ENCODE measurements at regions not wholly inside any gene's neighbourhood (a gene's known extent, or its start where the extent isn't known, plus 50 kb on each side); places are given as distances from the start of the nearest gene placed in this dataset.

DNA sequence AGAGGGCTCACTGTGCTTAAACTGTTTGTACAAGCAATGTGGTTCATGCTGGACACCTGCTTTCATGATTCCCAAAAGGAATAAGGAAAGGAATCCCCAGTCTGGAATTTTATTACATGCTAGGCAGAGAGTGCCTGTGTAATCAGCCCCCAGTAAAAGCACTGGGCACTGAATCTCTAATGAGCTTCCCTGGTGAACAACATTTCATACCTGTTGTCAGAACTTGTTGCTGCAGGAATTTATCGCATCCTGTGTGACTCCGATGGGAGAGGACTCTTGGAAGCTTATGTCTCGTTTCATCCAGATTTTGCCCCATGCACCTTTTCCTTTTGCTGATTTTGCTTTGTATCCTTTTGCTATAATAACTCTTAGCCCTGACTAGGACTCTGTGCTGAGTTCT, 190.2 kb upstream of the HMGA2 start:
- DNase-seq (ENCODE audit: low read depth, low spot score): no peak
- in situ Hi-C loops (cut with HindIII; ENCODE audit: low pct_unique_long_range_greater_than_20kb, low sequenced_read_pairs): no loop called here

DNA sequence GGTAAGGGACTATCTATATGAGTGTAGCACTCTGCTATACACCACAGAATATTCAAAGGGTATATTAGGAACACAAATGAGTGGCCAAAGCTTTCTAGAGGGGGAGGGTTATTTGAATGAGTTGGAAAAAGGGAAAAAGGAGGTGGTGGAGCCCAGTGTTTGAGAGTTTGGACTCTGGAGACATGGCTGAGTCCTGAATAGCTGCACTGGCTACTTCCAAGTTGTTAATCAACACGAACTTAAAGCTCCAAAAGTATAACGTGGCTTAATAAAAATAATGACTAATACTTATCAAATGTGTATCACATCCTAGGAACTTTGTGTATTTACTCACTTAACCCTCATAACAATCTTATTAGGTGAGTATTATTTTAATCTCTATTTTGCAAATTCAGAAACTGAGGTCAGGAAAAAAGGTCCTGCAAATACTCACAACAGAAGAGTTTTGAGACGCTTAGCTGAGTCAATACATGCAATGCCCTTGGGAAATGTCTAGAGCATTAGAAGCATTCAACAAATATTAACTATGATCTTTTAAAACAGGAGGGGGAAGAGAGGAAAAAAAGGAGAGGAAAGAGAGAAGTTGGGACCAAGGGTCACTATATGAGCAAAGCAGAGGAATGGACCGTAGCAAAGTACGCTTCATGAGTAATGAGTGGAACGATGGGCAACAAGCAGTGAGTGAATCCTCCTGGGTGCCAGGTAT, 189.5 kb upstream of the HMGA2 start:
- in situ Hi-C loops (cut with HindIII; ENCODE audit: low pct_unique_long_range_greater_than_20kb, low sequenced_read_pairs): no loop called here
- DNase-seq (ENCODE audit: low read depth, low spot score): no peak

DNA sequence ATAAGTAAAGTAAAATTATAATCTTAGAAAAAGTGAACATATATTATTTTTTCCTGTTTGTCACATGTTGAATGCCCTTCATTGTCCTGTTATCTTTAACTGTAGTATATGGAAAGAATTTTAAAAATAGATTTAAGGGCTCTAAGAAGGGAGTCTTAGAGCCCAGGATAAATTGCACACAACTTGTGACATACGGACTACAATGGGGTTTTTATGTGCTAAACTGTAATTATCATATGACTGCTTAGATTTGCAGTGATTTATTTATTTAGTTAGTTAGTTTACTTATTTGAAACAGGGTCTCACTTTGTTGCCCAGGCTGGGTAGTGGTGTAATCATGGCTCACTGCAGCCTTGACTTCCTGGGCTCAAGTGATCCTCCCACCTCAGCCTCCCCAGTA, 187.8 kb upstream of the HMGA2 start:
- in situ Hi-C loops (cut with HindIII; ENCODE audit: low pct_unique_long_range_greater_than_20kb, low sequenced_read_pairs): no loop called here
- peak; percentile 72 for DNase-seq (ENCODE audit: low read depth, low spot score)

DNA sequence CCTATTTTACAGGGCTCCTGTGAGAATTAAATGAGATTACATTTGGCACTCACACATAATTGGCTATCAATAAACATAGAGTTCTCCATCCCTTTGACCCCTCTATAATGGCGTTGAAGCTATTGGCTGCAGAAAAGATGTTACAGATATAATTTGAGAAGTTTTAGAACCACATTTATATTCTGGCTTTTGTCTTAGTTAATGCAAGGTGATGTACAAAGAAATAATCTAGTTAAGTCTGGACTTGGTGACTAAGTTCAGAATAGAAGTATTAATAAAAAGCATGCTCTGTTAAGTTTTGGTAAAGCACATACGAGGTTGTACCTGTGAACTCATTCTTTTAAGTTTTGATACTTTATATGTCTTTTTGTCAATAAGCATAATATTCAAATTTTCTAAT, 187.1 kb upstream of the HMGA2 start:
- in situ Hi-C loops (cut with HindIII; ENCODE audit: low pct_unique_long_range_greater_than_20kb, low sequenced_read_pairs): no loop called here

DNA sequence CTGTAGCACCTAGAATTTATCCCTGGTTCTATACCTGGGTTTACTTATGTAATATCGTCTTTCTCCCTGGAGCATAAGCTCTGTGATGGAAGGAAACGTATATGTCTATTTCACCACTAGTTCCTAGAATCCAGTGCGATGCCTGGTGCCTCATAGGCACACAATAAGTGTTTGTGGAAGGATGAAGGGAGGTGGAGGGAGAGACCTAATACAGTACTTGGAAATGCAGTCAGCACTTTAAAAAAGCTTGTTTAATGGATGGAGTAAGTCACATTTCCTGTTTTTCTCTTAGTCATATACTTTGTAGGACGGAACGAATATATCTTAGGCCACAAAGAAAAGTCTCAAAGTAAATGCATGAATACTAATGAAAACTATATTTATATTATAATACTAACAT, 186.5 kb upstream of the HMGA2 start:
- in situ Hi-C loops (cut with HindIII; ENCODE audit: low pct_unique_long_range_greater_than_20kb, low sequenced_read_pairs): no loop called here
- DNase-seq (ENCODE audit: low read depth, low spot score): no peak

More for the DNA sequence above, 187.1 kb upstream of the HMGA2 start:
- no peak for DNase-seq (ENCODE audit: low read depth, low spot score)

DNA sequence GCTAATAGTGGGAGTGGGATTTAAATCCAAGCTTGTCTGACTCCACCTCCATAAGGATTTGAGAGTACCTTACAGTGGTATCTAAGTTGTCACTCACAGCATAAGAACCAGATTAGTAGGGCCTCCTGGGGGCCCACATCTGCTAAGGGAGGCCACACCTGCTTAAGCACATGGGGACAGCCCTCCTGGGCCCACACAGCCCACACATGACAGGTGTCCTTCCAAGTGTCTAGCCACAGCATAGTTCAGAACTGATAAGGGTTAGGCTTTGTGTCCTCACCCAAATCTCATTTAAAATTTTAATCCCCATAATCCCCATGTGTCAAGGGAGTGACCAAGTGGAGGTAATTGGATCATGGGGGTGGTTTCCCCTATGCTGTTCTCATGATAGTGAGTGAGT, 186.0 kb upstream of the HMGA2 start:
- in situ Hi-C loops (cut with HindIII; ENCODE audit: low pct_unique_long_range_greater_than_20kb, low sequenced_read_pairs): no loop called here
- no peak for DNase-seq (ENCODE audit: low read depth, low spot score)

DNA sequence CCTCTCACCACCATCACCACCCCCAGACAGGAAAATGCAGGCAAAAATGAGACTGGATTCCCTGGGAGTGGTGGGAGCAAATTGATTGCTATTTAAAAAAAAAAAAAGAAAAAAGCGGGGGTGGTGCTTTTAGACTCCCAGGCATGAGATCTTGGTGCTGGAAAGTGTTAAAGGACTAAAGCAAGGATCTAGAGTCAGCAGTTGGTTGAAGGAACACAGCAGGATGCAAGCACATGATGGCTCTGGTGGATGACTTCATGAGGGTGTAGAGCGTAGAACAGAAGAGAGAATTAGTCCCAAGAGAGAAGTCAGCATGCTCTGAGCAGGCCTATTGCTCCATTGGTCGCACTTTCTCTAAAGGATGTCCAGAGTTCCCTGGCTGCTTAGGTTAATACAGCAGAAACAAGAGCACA, 183.8 kb upstream of the HMGA2 start:
- in situ Hi-C loops (cut with HindIII; ENCODE audit: low pct_unique_long_range_greater_than_20kb, low sequenced_read_pairs): no loop called here
- DNase-seq (ENCODE audit: low read depth, low spot score): peak; percentile 98

DNA sequence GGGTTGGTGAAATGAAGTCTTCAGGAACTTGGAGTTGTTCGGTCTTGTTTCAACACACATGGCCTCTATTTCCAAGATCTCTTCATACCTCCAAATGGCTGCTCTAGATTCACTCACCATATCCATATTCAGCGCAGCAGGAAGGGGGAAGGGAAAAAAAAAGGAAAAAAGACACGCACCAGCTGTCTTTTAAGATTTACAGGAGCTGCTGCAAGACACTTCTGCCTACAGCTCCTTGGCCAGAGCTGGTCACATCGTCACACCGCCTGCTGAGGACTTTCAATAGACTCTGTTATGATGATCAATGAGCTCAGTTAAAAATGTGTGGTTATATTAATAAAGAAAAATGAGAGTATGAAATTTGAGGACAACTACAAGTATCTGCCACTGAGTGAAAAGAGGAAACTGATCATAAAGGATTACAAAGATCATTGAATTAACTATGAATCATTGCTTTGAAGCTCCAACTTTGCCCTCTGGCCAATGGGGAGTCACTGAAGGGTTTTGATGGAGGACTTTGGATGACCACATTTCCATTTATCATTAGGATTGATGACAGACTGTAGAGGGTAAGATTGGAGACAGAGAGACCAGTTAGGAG, 182.1 kb upstream of the HMGA2 start:
- in situ Hi-C loops (cut with HindIII; ENCODE audit: low pct_unique_long_range_greater_than_20kb, low sequenced_read_pairs): no loop called here
- no peak for DNase-seq (ENCODE audit: low read depth, low spot score)

DNA sequence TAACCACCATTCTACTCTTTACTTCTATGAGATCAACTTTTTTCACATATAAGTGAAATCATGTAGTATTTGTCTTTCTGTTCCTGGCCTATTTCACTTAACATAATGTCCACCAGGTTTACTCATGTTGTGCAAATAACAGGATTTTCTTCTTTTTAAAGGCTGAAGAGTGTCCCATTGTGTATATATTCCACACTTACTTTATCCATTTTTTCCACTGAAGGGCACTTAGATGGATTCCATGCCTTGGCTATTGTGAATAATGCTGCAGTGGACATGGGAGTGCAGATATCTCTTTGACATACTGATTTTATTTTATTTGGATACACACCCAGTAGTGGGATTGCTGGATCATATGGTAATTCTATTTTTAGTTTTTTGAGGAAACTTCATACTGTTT, 181.1 kb upstream of the HMGA2 start:
- DNase-seq (ENCODE audit: low read depth, low spot score): no peak
- in situ Hi-C loops (cut with HindIII; ENCODE audit: low pct_unique_long_range_greater_than_20kb, low sequenced_read_pairs): no loop called here

DNA sequence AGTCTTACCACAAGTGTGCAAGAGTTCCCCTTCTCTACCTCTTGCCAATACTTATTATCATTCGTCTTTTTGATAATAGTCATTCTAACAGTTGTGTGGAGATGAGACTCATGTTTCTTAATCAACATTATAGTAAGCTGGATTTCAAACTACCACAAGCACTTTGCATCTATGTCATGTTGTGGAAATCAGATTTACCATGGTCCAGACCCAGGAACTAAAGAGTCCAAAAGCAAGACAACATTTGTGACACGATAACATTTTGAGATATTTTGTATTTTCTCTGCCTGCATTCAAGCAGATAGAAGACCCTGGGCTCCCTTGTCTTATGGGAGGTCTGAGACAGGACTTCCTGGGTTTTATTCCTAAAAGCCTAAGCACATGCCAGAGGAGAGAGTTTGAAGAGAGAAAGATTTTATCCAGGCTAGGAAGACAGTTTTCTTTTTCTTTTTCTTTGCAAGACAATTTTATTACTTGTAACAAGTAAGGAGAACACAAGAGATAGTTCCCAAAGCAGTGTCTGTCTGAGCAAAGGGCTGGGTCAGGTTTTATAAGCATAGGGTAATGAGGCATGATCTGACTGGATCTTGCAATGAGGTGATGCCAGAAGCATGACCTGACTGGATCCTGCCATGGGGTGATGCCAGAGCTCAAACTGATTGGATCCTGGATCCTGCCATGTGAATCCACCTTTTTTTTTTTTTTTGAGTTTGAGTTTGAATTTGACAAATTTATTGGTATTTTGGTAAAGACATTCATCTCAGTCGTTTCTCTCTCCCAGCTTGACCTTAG, 180.5 kb upstream of the HMGA2 start:
- in situ Hi-C loops (cut with HindIII; ENCODE audit: low pct_unique_long_range_greater_than_20kb, low sequenced_read_pairs): no loop called here
- DNase-seq (ENCODE audit: low read depth, low spot score): no peak

DNA sequence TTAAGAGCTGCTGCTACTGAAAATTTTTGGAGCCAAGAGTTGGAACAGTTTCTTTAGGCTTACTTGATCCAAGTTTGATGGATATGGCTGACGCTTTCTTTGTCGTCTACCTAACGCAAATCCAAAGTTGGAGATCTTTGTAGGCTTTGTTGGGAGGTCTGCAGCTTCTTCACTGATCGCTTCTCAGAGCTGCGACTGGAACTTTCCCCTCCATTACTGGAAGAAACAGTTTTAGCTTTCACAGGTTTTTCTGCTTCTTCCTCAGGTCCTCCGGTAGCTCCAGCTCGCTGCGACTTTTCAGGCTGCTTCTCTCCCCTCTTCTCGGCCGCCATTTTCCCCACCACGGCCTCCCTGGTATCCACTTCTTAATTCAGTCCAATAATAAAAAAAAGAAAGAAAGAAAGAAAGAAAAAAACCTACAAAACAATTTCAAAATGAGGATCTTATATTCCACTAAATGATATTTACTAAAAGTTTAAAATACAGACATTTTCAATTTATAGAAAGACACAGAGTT, 178.1 kb upstream of the HMGA2 start:
- in situ Hi-C loops (cut with HindIII; ENCODE audit: low pct_unique_long_range_greater_than_20kb, low sequenced_read_pairs): no loop called here
- DNase-seq (ENCODE audit: low read depth, low spot score): no peak

DNA sequence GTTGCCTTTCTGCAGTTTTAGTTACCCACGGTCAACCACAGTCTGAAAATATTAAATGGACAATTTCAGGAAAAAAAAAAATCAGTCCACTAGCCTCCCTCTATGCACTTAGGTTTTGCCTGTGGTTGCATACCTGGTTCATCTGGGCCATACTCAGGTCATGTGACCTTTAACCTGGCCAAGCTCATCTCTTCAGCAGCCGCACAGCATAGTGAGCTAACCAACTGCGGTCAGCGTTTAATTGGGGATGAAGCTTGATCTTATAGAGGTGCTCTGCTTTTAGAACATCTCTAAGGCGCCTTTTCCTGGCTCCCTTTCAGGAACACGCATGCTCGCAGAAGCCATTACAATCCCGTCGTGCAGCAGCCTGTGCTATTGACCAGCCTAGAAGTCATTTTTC, 177.2 kb upstream of the HMGA2 start:
- DNase-seq (ENCODE audit: low read depth, low spot score): no peak
- in situ Hi-C loops (cut with HindIII; ENCODE audit: low pct_unique_long_range_greater_than_20kb, low sequenced_read_pairs): no loop called here

DNA sequence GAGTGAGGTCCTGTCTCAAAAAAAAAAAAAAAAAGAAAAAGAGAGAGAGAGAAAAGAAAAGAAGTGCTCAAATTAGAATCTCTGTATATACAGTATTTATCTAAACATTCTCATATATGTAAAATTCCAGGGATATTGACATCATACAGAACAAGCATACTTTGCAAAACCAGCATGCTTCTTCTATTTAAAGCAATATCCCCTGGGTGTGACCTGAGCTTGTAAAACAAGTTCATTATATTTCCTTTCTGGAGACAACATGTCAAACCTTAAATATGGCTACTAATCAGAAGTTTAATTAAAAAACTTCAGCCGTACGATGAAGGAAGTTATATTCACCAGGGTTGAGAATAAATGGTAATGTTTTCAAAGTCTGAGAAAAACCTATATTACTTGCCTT, 175.8 kb upstream of the HMGA2 start:
- in situ Hi-C loops (cut with HindIII; ENCODE audit: low pct_unique_long_range_greater_than_20kb, low sequenced_read_pairs): no loop called here
- peak; percentile 33 for DNase-seq (ENCODE audit: low read depth, low spot score)

DNA sequence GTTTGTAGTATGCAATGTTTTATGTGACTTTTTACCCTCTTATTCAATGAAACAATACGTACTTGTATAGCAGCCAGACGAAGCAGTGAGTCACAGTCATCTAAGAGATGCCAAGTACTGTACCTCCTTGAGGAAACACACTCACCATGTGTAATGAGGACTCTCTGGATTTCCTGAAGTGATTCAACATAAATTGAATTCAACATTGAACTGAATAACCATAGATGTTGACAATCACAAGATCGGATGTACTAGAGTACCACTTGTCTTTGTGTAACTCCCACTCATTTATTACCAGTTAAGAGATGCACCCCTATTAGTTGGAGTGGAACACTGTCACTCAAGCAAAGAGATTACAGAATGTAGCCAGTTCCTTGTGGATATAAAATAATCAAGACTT, 175.2 kb upstream of the HMGA2 start:
- peak; percentile 99 for DNase-seq (ENCODE audit: low read depth, low spot score)
- in situ Hi-C loops (cut with HindIII; ENCODE audit: low pct_unique_long_range_greater_than_20kb, low sequenced_read_pairs): no loop called here

DNA sequence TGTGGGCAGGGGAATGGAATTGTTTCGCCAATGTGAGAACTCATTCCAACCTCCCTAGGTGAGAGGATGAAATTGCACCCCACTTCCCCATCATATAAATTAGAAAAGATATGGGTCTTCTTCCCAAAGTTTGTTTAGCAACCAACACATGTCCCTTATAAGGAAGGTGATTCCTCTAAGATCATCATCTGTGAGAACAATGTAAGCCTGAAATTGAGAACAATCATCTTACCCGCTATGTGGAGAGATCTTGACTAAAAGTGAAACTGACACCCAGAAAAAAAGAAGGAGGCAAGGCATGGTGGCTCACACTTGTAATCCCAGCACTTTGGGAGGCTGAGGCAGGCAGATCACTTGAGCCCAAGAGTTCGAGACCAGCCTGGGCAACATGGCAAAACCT, 173.2 kb upstream of the HMGA2 start:
- in situ Hi-C loops (cut with HindIII; ENCODE audit: low pct_unique_long_range_greater_than_20kb, low sequenced_read_pairs): no loop called here
- no peak for DNase-seq (ENCODE audit: low read depth, low spot score)

DNA sequence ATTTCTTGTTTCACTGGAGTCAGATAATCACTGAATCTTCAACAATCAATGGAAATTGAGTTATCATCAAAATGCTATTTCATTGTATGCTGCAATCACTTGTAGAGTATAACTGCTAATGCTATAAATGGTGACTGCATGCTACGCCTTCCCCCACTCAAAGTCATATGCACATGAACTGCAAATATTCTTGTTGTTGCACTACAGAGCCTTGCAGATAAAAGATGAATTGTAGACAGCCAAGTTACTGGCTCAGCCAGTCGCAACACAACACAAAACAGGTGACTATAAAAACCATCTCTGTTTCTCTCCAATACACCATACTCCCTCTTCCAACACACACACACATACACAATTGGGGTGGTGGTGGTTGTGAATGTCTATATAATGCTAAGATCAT, 171.0 kb upstream of the HMGA2 start:
- no peak for DNase-seq (ENCODE audit: low read depth, low spot score)
- in situ Hi-C loops (cut with HindIII; ENCODE audit: low pct_unique_long_range_greater_than_20kb, low sequenced_read_pairs): no loop called here

DNA sequence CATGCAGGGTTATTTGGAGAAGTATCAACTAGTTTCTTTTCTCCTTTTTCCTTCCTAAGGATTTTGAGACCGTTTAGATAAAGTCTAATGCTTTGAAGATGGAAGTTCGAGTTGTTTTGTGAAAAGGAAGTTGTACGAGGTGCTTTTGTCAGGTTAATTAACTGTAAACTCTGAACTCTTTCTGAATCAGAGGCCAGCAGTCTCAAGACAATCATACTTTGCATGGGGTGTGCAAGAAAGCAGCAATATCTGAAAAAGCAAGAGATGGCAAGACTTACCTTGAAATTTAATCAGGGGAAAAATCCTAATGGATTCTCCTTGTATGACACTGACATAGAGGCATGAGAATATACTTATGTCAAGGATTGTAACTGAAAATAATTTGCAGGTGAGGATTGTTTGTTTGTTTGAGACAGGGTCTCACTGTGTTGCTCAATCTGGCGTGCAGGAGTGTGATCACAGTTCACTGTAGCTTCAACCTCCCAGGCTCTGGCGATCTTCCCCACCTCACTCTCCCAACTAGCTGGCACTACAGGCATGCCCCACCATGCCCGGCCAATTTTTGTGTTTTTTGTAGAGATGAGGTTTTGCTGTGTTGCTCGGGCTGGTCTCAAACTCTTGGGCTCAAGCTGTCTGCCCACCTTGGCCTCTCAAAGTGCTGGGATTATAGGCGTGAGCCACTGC, 170.2 kb upstream of the HMGA2 start:
- in situ Hi-C loops (cut with HindIII; ENCODE audit: low pct_unique_long_range_greater_than_20kb, low sequenced_read_pairs): no loop called here
- no peak for DNase-seq (ENCODE audit: low read depth, low spot score)

DNA sequence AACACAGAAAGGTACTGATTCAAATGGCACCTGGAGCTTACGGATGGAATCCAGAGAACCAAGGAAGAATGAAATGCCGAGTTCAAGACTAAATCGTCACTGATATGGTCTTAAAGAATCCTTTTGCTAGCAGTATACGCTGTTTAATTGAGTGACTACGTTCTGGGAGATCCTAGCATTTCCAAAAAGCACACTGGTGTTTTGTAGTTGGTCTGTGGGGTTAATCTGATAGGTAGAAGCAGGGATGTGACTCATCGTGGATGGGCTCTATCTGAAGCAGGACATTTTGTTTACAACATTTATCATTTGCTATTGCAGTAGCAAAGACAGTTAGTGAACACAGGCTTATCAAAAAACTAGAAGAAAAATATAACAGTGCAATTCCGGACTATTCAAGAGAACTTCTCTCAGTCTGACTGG, 169.2 kb upstream of the HMGA2 start:
- in situ Hi-C loops (cut with HindIII; ENCODE audit: low pct_unique_long_range_greater_than_20kb, low sequenced_read_pairs): no loop called here
- DNase-seq (ENCODE audit: low read depth, low spot score): no peak
